Panc1 (cell line): ENCODE measurements at regions not wholly inside any gene's neighbourhood (a gene's known extent, or its start where the extent isn't known, plus 50 kb on each side); places are given as distances from the start of the nearest gene placed in this dataset.

ENCODE experiments used
- ATAC-seq: fragments of 200-7000 bp; cut with Tn5 transposase; 2 replicates; pipeline ENCODE4 v1.9.1; 2020; ENCODE audit warnings: mild to moderate bottlenecking, moderate library complexity
- BruUV-seq: library from RNA; stranded (reverse); fragments of 400-500 nt; replicated peaks from 2 replicates; lab custom pipeline; 2021; lab: Mats Ljungman, UMichigan
- CTCF ChIA-PET: fragments of 300-600 bp; sonication (Branson Sonifier 250); formaldehyde crosslinking; loops from one replicate; lab custom pipeline; 2022; ENCODE audit warnings: antibody characterized with exemption; lab: Charles Lee
- POLR2A ChIA-PET: fragments of 300-600 bp; sonication (Branson Sonifier 250); formaldehyde crosslinking; loops from one replicate; lab custom pipeline; 2022; ENCODE audit warnings: antibody characterized with exemption; lab: Charles Lee
- DNase-seq: peaks from one replicate; pipeline ENCODE4 v3.0.0-alpha.2; 2010; ENCODE audit warnings: low read depth, low spot score
- H3K27ac ChIP-seq: 2 replicates; pipeline ENCODE4 v1.5.1; 2011; ENCODE audit warnings: mild to moderate bottlenecking, low read length, inconsistent platforms
- H3K27me3 ChIP-seq: fragments of 200-500 bp; sonication (Bioruptor generic); 2 replicates; pipeline ENCODE4 v1.6.0; 2014; ENCODE audit warnings: low read length, inconsistent platforms; ENCODE audit not compliant: control insufficient read depth, insufficient read depth
- H3K36me3 ChIP-seq: fragments of 200-500 bp; sonication (Bioruptor generic); 2 replicates; pipeline ENCODE4 v1.5.1; 2014; ENCODE audit warnings: inconsistent platforms, mild to moderate bottlenecking, low read length, moderate library complexity; ENCODE audit not compliant: control insufficient read depth, insufficient read depth
- H3K4me1 ChIP-seq: 2 replicates; pipeline ENCODE4 v1.5.1; 2011; ENCODE audit warnings: inconsistent platforms, mild to moderate bottlenecking, low read length, moderate library complexity; ENCODE audit not compliant: control insufficient read depth, insufficient read depth
- H3K4me3 ChIP-seq, 2 experiments: 2 replicates each; pipeline ENCODE4 v1.5.1; 2011 to 2012; ENCODE audit warnings: low read depth in 2 of 2, low read length in 2 of 2, mild to moderate bottlenecking in 2 of 2, inconsistent platforms in 1 of 2, moderate library complexity in 1 of 2
- H3K9me3 ChIP-seq: fragments of 200-500 bp; sonication (Bioruptor generic); 2 replicates; pipeline ENCODE4 v1.5.1; 2014; ENCODE audit warnings: low read depth, mild to moderate bottlenecking, inconsistent platforms, low read length, moderate library complexity; ENCODE audit not compliant: control insufficient read depth, insufficient read depth
- CTCF ChIP-seq: fragments of 450-650 bp; IDR thresholded peaks from 2 replicates; pipeline ENCODE4 v1.5.1; 2017; ENCODE audit warnings: mild to moderate bottlenecking
- POLR2AphosphoS5 ChIP-seq: IDR thresholded peaks from 2 replicates; pipeline ENCODE4 v1.6.1; 2012; ENCODE audit warnings: mild to moderate bottlenecking, low read depth, low read length, moderate library complexity
- REST ChIP-seq, 2 experiments: IDR thresholded peaks; 2 replicates each; pipeline ENCODE4 v1.6.1; 2011 to 2012; ENCODE audit warnings: low read depth in 2 of 2, control low read depth in 1 of 2, low read length in 1 of 2, mild to moderate bottlenecking in 1 of 2, moderate library complexity in 1 of 2; ENCODE audit not compliant: insufficient read depth in 1 of 2
- SIN3A ChIP-seq: IDR thresholded peaks from 2 replicates; pipeline ENCODE4 v1.6.1; 2012; ENCODE audit warnings: low read depth, mild to moderate bottlenecking, low read length, moderate library complexity, borderline replicate concordance; ENCODE audit not compliant: insufficient read depth
- TCF7L2 ChIP-seq: IDR thresholded peaks from 2 replicates; pipeline ENCODE4 v1.6.1; 2011; ENCODE audit warnings: mild to moderate bottlenecking, low read depth, low read length, inconsistent platforms
- in situ Hi-C: cut with HindIII; loops from 2 replicates; pipeline ENCODE4 v1.10.0; 2016; ENCODE audit warnings: low sequenced_read_pairs, low pct_unique_long_range_greater_than_20kb
- intact Hi-C: fragments of 100-400 bp; cut with micrococcal nuclease; formaldehyde crosslinking; loops from one replicate; pipeline ENCODE4 v1.10.0; 2022; ENCODE audit not compliant: unreplicated experiment

- CTCF ChIA-PET: no interaction called here
- no TSS peak for BruUV-seq
- no peak for DNase-seq
- Histone ChIP-seq H3K4me1 (no peaks in the 10 kb centered on the region; the same call in 1 of the 2 replicates), H3K27ac (no peak overlapping the region), H3K9me3 (no peaks in the 10 kb centered on the region), H3K36me3 (no peaks in the 10 kb centered on the region), H3K4me3 (no peak overlapping the region), H3K27me3 (no peaks in the 10 kb centered on the region)
- no peak for ATAC-seq
- in situ Hi-C loops (no loop called here), intact Hi-C loops (no loop called here)
- POLR2A ChIA-PET: no interaction called here
- TF ChIP-seq POLR2AphosphoS5: no peak
- no peak for TF ChIP-seq REST (IDR thresholded peaks at IDR 0.05; ENCODE audit: insufficient read depth in 1 of 2, low read depth in 2 of 2, low read length in 1 of 2)
- TF ChIP-seq SIN3A: no peak
- TF ChIP-seq TCF7L2: no peak
- TF ChIP-seq CTCF: no peak
Measured at GRCh38 chr5:99771296-99771695, 763.9 kb upstream of the FAM174A start.

- POLR2A ChIA-PET: interaction anchor here (0.6 kb wide), 1 partner anchor 301 kb away, joined by 3 read pairs; no protein-coding TSS in a partner anchor
- Histone ChIP-seq H3K27ac (no peak overlapping the region), H3K4me1 (no peaks in the 10 kb centered on the region), H3K4me3 (no peak overlapping the region), H3K36me3 (no peaks in the 10 kb centered on the region), H3K9me3 (no peaks in the 10 kb centered on the region), H3K27me3 (no peaks in the 10 kb centered on the region)
- CTCF ChIA-PET: no interaction called here
- in situ Hi-C loops: no loop called here
- no TSS peak for BruUV-seq
- intact Hi-C loops: no loop called here
- ATAC-seq (no peak), DNase-seq (no peak)
- TF ChIP-seq TCF7L2 (no peak), SIN3A (no peak), REST (IDR thresholded peaks at IDR 0.05; ENCODE audit: insufficient read depth in 1 of 2, low read depth in 2 of 2, low read length in 1 of 2) (no peak)
Measured at GRCh38 chr5:99765011-99765410, 770.2 kb upstream of the FAM174A start.
